H7 (cell line): ENCODE measurements at regions not wholly inside any gene's neighbourhood (a gene's known extent, or its start where the extent isn't known, plus 50 kb on each side); places are given as distances from the start of the nearest gene placed in this dataset.
"Not testable (repeated sequence)": the region's sequence is repeated elsewhere in the genome, so short reads cannot be mapped to it uniquely, and the experiment has no call there.

Source experiments
- DNase-seq: peaks from one replicate; pipeline ENCODE4 v3.0.0; 2012
- H3K27me3 ChIP-seq: 2 replicates; pipeline ENCODE4 v1.6.0; 2011; ENCODE audit warnings: mild to moderate bottlenecking, low read length; ENCODE audit not compliant: control insufficient read depth, insufficient read depth
- H3K36me3 ChIP-seq: replicated peaks from 2 replicates; pipeline ENCODE4 v1.5.1; 2011; ENCODE audit warnings: low read length; ENCODE audit not compliant: control insufficient read depth, insufficient read depth
- H3K4me3 ChIP-seq: 2 replicates; pipeline ENCODE4 v1.5.1; 2011; ENCODE audit warnings: low read depth, mild to moderate bottlenecking, control low read depth, low read length, moderate library complexity; ENCODE audit not compliant: insufficient read depth

DNA sequence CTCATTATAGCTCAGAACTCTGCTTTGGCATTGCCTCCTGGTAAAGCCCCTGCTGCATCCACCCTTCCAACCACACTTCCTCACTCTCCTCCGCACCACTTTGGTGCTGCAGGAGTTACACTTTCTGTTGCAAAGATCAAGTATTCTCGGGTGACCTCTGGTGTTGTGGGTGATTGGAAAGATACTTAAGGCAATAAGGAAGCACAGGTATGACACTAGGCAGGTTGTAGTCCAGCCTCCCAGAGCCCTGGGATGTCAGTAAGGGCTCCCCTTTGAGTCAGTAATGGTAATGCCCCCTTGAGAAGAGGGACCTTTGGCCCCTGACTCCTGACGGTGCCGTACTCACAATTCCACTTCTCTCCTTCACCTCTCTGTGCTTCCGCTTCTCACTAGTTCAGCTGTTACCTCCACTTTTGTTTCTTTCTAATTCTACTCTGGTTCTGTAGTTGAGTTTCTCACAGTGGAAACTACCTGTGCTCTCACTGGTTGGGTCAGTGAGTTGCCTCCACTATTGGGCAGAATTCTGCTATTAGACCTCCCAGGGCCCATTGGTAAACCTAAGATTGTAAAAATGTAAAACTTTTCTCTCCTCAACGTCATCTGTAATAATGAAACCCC, 350.0 kb downstream of the GOLGA6L6 start:
- H3K36me3 ChIP-seq, H3K4me3 ChIP-seq, DNase-seq, H3K27me3 ChIP-seq: not testable (repeated sequence)

DNA sequence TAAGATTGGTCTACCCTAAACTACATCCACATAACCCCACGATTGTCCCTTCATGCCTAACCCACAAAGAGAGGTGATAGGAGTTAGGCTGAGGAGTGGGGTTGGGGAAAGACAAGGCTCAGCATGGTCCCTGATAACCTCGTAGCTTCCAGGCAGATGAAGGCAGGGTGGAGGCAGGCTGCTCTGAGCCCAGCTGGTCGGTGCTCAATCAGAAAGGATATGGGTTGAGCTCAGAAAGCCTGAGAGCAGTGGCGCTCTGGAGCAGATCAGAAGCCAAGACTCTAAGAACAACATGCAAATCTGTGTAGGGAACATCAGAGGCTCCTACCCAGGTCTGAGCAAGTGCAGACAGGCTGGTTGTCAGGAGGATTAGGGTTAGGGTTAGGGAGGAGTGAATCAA, 353.0 kb downstream of the GOLGA6L6 start:
- DNase-seq, H3K4me3 ChIP-seq, H3K27me3 ChIP-seq, H3K36me3 ChIP-seq: not testable (repeated sequence)

DNA sequence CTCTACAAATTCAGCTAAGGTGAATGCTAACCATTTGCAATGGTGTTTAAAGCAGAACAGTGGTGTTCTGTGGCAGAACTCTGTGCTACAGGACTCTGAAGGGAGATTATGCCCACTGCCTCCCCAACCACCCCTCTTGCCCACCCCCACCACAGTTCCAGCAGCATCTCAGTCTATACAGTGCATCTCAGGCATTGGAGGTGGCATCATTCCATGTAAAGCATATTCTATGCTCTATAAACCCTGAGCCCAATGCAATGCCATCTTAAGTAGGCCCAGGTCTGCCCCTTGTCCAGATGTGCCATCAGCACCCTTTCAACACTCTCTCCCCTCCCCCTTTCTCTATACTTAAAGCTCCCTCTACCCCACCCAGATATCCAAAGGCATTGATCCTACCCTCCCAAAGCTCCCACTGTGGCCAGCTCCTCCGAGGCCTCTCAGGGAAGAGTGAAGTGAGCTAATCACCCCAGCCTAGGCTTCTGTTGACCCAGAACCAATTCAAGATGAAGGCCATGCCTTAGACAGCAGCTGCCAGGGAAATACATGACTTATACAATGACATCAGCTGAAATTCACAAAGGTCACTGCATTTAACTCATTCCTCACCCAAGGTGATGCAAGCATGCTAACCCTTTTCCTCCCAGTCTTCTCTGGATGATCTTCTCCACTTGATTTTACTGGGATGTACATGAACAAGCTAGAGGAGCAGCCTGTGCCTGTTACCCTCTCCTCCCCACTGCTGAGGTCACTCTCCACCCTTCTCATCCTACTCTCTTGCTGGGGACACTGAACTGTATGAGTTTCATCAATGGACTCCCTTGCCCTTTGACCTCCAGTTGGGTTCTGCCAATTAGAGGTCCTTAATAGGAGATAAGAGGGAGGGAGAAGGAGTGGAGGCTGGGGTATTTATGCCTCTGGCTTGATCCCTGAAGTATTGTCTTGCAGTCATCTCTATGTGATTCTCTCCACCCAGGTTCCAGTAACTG, 353.9 kb downstream of the GOLGA6L6 start:
- DNase-seq, H3K36me3 ChIP-seq, H3K27me3 ChIP-seq: not testable (repeated sequence)

DNA sequence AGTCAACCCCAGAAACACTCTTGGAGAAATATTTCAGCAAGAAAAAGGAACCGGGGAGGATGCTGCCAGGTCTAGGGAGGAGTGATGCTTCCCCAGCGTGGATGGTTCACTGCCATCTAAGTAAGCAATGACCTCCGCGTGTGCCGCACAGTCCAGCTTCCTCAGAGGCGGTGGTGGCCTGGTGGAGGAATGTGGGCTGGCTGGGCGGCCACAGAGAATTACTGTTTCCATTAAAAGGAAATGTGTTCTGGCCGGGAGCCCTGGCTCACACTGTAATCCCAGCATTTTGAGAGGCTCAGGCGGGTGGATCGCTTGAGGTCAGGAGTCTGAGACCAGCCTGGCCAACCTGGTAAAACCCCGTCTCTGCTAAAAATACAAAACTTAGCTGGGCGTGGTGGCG, 356.7 kb downstream of the GOLGA6L6 start:
- not testable (repeated sequence) for H3K36me3 ChIP-seq, DNase-seq, H3K4me3 ChIP-seq, H3K27me3 ChIP-seq

More for the DNA sequence above, 353.9 kb downstream of the GOLGA6L6 start:
- H3K4me3 ChIP-seq: not testable (repeated sequence)

DNA sequence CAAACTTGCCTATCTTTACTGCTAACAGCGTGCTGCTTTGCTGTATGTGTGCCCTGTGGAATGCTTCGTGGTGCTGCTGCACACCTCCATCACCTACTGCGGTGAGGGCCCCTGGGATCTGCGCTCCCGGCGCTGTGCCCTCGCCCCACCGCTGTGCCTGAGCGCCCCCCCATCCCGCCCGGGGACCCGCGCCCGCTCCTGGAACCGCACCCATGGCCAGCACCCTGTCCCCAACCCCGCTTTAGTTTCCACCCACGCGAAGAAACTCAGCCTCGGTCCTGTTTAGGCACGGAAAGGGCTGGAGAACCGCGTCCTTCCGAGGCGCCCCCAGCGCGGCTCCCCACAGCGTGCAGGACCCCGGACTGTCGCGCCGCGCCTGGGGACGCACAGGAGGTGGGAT, 373.4 kb downstream of the GOLGA6L6 start:
- H3K4me3 ChIP-seq, DNase-seq, H3K27me3 ChIP-seq, H3K36me3 ChIP-seq: not testable (repeated sequence)

DNA sequence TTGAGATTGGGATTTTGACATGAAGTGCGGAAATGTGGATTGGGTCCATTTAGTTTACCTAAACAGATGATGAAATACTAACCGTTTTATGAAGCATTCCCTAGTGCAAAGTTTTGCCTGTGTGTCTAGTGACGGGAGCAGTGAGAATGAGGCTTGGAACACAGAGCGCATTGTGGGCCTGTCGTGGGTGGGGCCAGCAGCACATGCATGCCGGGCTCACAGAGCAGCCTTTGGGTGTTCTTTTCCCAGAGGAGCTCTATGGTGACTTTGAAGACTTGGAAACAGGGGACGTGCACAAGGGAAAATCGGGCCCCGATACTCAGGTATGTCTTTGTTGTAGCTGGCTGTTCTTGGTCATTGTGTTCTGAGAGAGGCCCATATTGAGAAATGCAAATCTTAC, 388.1 kb downstream of the GOLGA6L6 start:
- H3K27me3 ChIP-seq, DNase-seq, H3K36me3 ChIP-seq, H3K4me3 ChIP-seq: not testable (repeated sequence)

DNA sequence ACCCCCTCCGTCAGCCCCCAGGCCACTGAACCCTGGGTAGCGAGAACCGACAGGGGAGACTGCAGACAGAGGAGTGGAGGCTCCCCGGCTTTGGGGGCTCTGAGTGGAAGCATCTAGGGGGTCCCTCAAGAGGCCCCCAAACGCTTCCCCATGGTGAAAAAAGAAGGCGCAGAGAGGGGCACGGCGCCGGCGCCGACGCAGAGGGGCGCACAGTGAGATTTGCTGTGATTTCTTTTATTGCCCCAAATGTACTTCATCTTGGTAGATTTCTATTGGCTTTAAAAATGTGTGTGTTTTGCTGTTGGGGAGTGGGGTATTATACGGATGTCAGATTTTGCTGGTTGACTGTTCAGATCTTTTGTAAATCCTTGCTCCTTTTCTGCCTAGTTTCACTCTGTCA, 392.9 kb downstream of the GOLGA6L6 start:
- not testable (repeated sequence) for H3K27me3 ChIP-seq, H3K4me3 ChIP-seq, DNase-seq, H3K36me3 ChIP-seq

DNA sequence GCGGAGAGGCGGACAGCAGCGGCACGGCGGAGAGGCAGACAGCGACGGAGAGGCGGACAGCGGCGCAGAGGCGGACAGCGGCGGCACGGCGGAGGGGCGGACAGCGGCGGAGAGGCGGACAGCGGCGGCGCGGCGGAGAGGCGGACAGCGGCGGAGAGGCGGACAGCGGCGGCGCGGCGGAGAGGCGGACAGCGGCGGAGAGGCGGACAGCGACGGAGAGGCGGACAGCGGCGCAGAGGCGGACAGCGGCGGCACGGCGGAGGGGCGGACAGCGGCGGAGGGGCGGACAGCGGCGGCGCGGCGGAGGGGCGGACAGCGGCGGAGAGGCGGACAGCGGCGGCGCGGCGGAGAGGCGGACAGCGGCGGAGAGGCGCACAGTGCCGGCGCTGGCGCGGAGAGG, 393.6 kb downstream of the GOLGA6L6 start:
- not testable (repeated sequence) for H3K4me3 ChIP-seq, H3K27me3 ChIP-seq, H3K36me3 ChIP-seq, DNase-seq

DNA sequence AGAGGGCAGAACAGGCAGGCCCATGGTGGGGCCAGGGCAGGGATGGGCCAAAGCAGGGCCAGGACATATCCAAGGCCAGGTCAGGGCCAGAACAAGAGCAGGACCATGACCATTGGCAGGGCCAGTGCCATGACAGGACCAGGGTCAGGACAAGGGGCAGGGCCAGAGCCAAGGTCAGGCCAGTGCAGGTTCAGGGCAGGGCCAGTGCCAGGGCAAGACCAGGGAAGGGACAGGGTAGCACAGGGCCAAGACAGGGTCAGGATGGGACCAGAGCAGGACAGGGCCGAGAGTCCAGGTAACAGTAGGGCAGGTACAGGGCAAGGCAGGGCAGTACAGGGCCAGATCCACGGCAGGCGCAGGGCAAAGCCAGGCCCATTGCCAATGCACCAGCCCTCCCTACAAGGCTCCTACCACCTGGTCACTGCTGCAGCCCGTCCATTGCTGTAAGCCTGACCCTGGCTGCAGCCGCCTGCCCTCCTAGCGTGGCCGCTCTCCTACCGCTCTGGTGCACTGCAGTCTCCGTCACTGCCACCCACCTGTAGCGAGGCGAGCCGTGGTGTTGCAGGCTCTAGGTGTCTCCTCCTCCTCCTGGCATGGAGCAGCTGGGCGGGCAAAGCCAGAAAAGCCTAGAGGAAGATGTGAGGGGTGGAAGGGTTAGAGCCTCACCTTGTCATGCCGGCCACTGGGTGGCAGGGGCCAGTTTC, 397.1 kb downstream of the GOLGA6L6 start:
- DNase-seq: not testable (repeated sequence)

DNA sequence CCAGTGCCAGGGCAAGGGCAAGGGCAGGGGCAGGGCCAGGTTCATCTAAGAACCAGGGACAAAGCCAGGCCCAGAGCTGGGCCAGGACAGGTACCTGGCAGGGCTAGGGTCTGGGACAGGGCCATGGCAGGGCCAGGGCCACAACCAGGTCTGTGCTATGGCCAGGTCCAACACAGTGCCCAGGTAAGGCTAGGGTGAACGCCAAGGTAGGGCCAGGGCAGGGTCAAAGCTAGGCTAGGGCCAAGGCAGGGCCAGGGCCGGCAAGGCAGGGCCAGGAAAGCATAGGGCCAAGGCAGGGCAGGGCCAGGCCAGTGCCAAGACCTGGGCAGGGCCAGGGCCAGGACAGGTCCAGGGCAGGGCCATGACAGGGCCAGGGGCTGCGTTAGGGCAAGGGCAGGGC, 398.7 kb downstream of the GOLGA6L6 start:
- DNase-seq, H3K4me3 ChIP-seq, H3K27me3 ChIP-seq, H3K36me3 ChIP-seq: not testable (repeated sequence)

More for the DNA sequence above, 397.1 kb downstream of the GOLGA6L6 start:
- not testable (repeated sequence) for H3K36me3 ChIP-seq, H3K4me3 ChIP-seq, H3K27me3 ChIP-seq

DNA sequence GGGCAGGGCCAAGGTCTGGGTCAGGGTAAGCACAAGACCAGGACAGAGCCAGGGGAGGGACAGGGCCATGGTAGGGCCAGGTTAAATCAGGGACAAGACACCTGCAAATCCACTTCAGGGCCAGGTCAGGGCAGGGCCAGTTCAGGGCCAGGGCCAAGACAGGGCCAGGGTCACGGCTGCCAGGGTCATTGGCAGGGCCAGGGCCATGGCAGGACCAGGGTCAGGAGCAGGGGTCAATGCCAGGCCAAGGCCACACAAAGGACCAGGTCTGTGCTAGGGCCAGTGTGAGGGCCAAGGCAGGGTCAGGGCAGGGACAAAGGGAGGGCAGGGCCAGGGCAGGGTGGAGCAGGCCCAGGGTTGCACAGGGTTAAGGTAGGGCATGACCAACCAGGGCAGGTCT, 399.2 kb downstream of the GOLGA6L6 start:
- H3K27me3 ChIP-seq, DNase-seq, H3K4me3 ChIP-seq, H3K36me3 ChIP-seq: not testable (repeated sequence)

DNA sequence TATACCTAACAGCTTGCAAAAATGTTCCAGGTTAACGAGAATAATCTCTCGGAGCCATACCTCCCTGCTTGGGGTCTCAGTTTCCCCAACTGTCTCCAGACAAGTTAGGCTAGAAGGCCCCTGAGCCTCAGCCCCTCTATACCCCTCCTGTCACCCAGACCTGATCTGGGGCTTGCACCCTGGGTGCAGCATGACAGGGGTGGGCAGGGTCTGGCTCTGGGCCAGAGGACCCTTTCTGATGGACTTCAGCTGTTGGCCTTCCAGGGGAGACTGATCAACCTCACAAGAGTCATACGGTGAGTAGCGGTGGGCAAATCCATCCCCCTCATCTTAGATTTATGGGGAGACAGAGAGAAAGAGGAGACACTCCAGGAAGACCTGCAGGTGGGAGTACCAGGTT, 416.9 kb downstream of the GOLGA6L6 start:
- H3K36me3 ChIP-seq, H3K27me3 ChIP-seq, H3K4me3 ChIP-seq, DNase-seq: not testable (repeated sequence)

DNA sequence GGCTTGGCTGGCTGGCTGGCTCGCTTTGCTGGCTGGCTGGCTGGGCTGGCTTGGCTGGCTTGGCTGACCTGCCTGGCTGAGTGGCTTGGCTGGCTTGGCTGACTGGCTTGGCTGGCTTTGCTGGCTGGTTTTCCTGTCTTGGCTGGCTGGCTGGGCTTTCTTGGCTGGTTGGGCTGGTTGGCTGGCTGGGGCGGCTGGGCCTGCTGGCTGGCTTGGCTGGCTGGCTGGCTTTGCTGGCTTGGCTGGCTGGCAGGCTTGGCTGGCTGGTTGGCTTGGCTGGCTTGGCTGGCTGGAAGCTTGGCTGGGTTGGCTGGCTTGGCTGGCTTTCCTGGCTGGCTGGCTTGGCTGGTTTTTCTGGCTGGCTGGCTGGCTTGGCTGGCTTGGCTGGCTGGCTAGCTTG, 435.6 kb downstream of the GOLGA6L6 start:
- no peak for DNase-seq
- Histone ChIP-seq H3K4me3 (no peak overlapping the region), H3K36me3 (no peaks in the 10 kb centered on the region), H3K27me3 (no peaks in the 10 kb centered on the region)

DNA sequence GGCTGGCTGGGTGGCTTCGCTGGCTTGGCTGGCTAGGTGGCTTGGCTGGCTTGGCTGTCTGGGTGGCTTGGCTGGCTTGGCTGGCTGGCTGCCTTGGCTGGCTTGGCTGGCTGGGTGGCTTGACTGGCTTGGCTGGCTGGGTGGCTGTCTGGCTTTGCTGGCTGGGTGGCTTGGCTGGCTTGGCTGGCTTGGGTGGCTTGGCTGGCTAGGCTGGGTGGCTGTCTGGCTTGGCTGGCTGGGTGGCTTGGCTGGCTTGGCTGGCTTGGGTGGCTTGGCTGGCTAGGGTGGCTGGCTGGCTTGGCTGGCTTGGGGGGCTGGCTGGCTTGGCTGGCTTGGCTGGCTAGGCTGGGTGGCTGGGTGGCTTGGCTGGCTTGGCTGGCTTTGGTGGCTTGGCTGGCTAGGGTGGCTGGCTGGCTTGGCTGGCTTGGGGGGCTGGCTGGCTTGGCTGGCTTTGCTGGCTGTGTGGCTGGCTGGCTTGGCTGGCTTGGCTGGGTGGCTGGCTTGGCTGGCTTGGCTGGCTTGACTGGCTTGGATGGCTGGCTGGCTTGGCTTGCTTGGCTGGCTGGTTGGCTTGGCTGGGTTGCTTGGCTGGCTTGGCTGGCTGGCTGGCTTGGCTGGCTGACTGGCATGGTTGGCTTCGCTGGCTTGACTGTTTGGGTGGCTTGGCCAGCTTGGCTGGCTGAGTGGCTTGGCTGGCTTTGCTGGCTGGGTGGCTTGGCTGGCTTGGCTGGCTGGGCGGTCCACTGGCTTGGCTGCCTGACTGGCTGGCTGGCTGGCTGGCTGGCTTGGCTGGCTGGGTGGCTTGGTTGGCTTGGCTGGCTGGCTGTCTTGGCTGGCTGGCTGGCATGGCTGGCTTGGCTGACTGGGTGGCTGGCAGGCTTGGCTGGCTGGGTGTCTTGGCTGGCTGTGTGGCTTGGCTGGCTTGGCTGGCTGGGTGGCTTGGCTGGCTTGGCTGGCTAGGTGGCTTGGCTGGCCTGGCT, 436.3 kb downstream of the GOLGA6L6 start:
- DNase-seq, H3K36me3 ChIP-seq, H3K27me3 ChIP-seq: not testable (repeated sequence)

More for the DNA sequence above, 436.3 kb downstream of the GOLGA6L6 start:
- not testable (repeated sequence) for H3K4me3 ChIP-seq
